22Rv1 (cell line): ENCODE measurements at regions not wholly inside any gene's neighbourhood (a gene's known extent, or its start where the extent isn't known, plus 50 kb on each side); places are given as distances from the start of the nearest gene placed in this dataset.

Source experiments
- H3K27ac ChIP-seq: fragments of 450-650 bp; 2 replicates; pipeline ENCODE4 v1.5.1; 2017
- CTCF ChIP-seq: fragments of 450-650 bp; IDR thresholded peaks from 2 replicates; pipeline ENCODE4 v1.5.1; 2017; ENCODE audit warnings: mild to moderate bottlenecking
- ZFX ChIP-seq: fragments of 450-650 bp; IDR thresholded peaks from 2 replicates; pipeline ENCODE4 v1.6.1; 2017; ENCODE audit warnings: antibody characterized with exemption, borderline replicate concordance

GRCh38 chr10:4765428-4765827 lies 60.6 kb upstream of the AKR1E2 start:
- TF ChIP-seq ZFX (no peak), CTCF (no peak)
- no peak overlapping the region for H3K27ac ChIP-seq

GRCh38 chr10:4763960-4764428 lies 62.0 kb upstream of the AKR1E2 start:
- no peak overlapping the region for H3K27ac ChIP-seq
- no peak for TF ChIP-seq ZFX
- TF ChIP-seq CTCF, result no peak

- no peak for TF ChIP-seq ZFX
- no peak for TF ChIP-seq CTCF
- H3K27ac ChIP-seq, result no peak overlapping the region
Measured at GRCh38 chr10:4763513-4763912, 62.5 kb upstream of the AKR1E2 start.

- TF ChIP-seq CTCF, result no peak
- no peak for TF ChIP-seq ZFX
- no peak overlapping the region for H3K27ac ChIP-seq
Measured at GRCh38 chr10:4758256-4758655, 67.8 kb upstream of the AKR1E2 start.

GRCh38 chr10:4755286-4755989 lies 70.6 kb upstream of the AKR1E2 start:
- TF ChIP-seq CTCF (no peak), ZFX (no peak)
- H3K27ac ChIP-seq, result no peak overlapping the region

GRCh38 chr10:4754143-4754542 lies 71.9 kb upstream of the AKR1E2 start:
- TF ChIP-seq CTCF, result no peak

GRCh38 chr10:4751211-4751610 lies 74.8 kb upstream of the AKR1E2 start:
- H3K27ac ChIP-seq, result no peak overlapping the region
- no peak for TF ChIP-seq ZFX
- no peak for TF ChIP-seq CTCF

More at GRCh38 chr10:4754143-4754542, 71.9 kb upstream of the AKR1E2 start:
- no peak overlapping the region for H3K27ac ChIP-seq
